WI38 (cell line): ENCODE measurements at regions not wholly inside any gene's neighbourhood (a gene's known extent, or its start where the extent isn't known, plus 50 kb on each side); places are given as distances from the start of the nearest gene placed in this dataset.

Experiments
- H3K4me3 ChIP-seq: 2 replicates; pipeline ENCODE4 v1.5.1; 2011; ENCODE audit warnings: low read depth, mild to moderate bottlenecking, control low read depth, low read length
- CTCF ChIP-seq: IDR thresholded peaks from 2 replicates; pipeline ENCODE4 v1.5.1; 2012; ENCODE audit warnings: low read depth, mild to moderate bottlenecking, control low read depth, low read length

- TF ChIP-seq CTCF = no peak
- no peak overlapping the region for H3K4me3 ChIP-seq
These were observed 177.3 kb upstream of the NAALADL2 start for GRCh38 chr3:174681784-174682183.

- no peak overlapping the region for H3K4me3 ChIP-seq
- TF ChIP-seq CTCF = no peak
These were observed 173.3 kb upstream of the NAALADL2 start for GRCh38 chr3:174685796-174686195.

- TF ChIP-seq CTCF = no peak
- no peak overlapping the region for H3K4me3 ChIP-seq
These were observed 161.8 kb upstream of the NAALADL2 start for GRCh38 chr3:174697310-174697709.

GRCh38 chr3:174700736-174701135 lies 158.4 kb upstream of the NAALADL2 start:
- no peak overlapping the region for H3K4me3 ChIP-seq
- TF ChIP-seq CTCF = no peak

- H3K4me3 ChIP-seq = no peak overlapping the region
- TF ChIP-seq CTCF = no peak
These were observed 148.5 kb upstream of the NAALADL2 start for GRCh38 chr3:174710612-174711011.

GRCh38 chr3:174715386-174715785 lies 143.7 kb upstream of the NAALADL2 start:
- no peak for TF ChIP-seq CTCF
- H3K4me3 ChIP-seq = no peak overlapping the region

- H3K4me3 ChIP-seq = no peak overlapping the region
- TF ChIP-seq CTCF = no peak
These were observed 142.1 kb upstream of the NAALADL2 start for GRCh38 chr3:174716956-174717505.
